ENCODE measurements at regions not wholly inside any gene's neighbourhood (a gene's known extent, or its start where the extent isn't known, plus 50 kb on each side); places are given as distances from the start of the nearest gene placed in this dataset.

- Histone ChIP-seq H3K27me3 (ENCODE audit: control insufficient read depth in 2 of 2, insufficient read depth in 2 of 2, low read length in 2 of 2) (no peaks in the 10 kb centered on the region), H3K9me3 (ENCODE audit: control insufficient read depth in 2 of 2, low read length in 2 of 2) (no peaks in the 10 kb centered on the region), H3K4me1 (ENCODE audit: control insufficient read depth in 2 of 2, insufficient read depth in 2 of 2, low read length in 2 of 2) (no peaks in the 10 kb centered on the region), H3K27ac (ENCODE audit: low read depth in 2 of 2, low read length in 2 of 2) (no peak overlapping the region), H3K9ac (ENCODE audit: low read depth in 1 of 2, low read length in 2 of 2) (no peak overlapping the region), H3K4me3 (ENCODE audit: low read length in 2 of 2) (no peak overlapping the region), H3K36me3 (ENCODE audit: control insufficient read depth in 2 of 2, insufficient read depth in 2 of 2, low read length in 2 of 2) (no peaks in the 10 kb centered on the region)
These were observed 738.8 kb upstream of the RBFOX1 start for GRCh38 chr16:6593799-6594198.

- H3K36me3 ChIP-seq (ENCODE audit: control insufficient read depth in 2 of 2, insufficient read depth in 2 of 2, low read length in 2 of 2) = no peaks in the 10 kb centered on the region
- no peak overlapping the region for H3K9ac ChIP-seq (ENCODE audit: low read depth in 1 of 2, low read length in 2 of 2)
- H3K4me1 ChIP-seq (ENCODE audit: control insufficient read depth in 2 of 2, insufficient read depth in 2 of 2, low read length in 2 of 2) = no peaks in the 10 kb centered on the region
- no peak overlapping the region for H3K4me3 ChIP-seq (ENCODE audit: low read length in 2 of 2)
- H3K27ac ChIP-seq (ENCODE audit: low read depth in 2 of 2, low read length in 2 of 2) = no peak overlapping the region
- no peaks in the 10 kb centered on the region for H3K9me3 ChIP-seq (ENCODE audit: control insufficient read depth in 2 of 2, low read length in 2 of 2)
- no peaks in the 10 kb centered on the region for H3K27me3 ChIP-seq (ENCODE audit: control insufficient read depth in 2 of 2, insufficient read depth in 2 of 2, low read length in 2 of 2)
These were observed 756.0 kb upstream of the RBFOX1 start for GRCh38 chr16:6576606-6577005.

GRCh38 chr16:6576113-6576512 lies 756.5 kb upstream of the RBFOX1 start:
- no peaks in the 10 kb centered on the region for H3K4me1 ChIP-seq (ENCODE audit: control insufficient read depth in 2 of 2, insufficient read depth in 2 of 2, low read length in 2 of 2)
- no peak overlapping the region for H3K4me3 ChIP-seq (ENCODE audit: low read length in 2 of 2)
- no peak overlapping the region for H3K27ac ChIP-seq (ENCODE audit: low read depth in 2 of 2, low read length in 2 of 2)
- H3K36me3 ChIP-seq (ENCODE audit: control insufficient read depth in 2 of 2, insufficient read depth in 2 of 2, low read length in 2 of 2) = no peaks in the 10 kb centered on the region
- H3K9ac ChIP-seq (ENCODE audit: low read depth in 1 of 2, low read length in 2 of 2) = no peak overlapping the region
- no peaks in the 10 kb centered on the region for H3K27me3 ChIP-seq (ENCODE audit: control insufficient read depth in 2 of 2, insufficient read depth in 2 of 2, low read length in 2 of 2)
- no peaks in the 10 kb centered on the region for H3K9me3 ChIP-seq (ENCODE audit: control insufficient read depth in 2 of 2, low read length in 2 of 2)

GRCh38 chr16:6574146-6574545 lies 758.5 kb upstream of the RBFOX1 start:
- Histone ChIP-seq H3K27me3 (ENCODE audit: control insufficient read depth in 2 of 2, insufficient read depth in 2 of 2, low read length in 2 of 2) (no peaks in the 10 kb centered on the region), H3K9ac (ENCODE audit: low read depth in 1 of 2, low read length in 2 of 2) (no peak overlapping the region), H3K36me3 (ENCODE audit: control insufficient read depth in 2 of 2, insufficient read depth in 2 of 2, low read length in 2 of 2) (no peaks in the 10 kb centered on the region), H3K4me1 (ENCODE audit: control insufficient read depth in 2 of 2, insufficient read depth in 2 of 2, low read length in 2 of 2) (no peaks in the 10 kb centered on the region), H3K4me3 (ENCODE audit: low read length in 2 of 2) (no peak overlapping the region), H3K9me3 (ENCODE audit: control insufficient read depth in 2 of 2, low read length in 2 of 2) (no peaks in the 10 kb centered on the region), H3K27ac (ENCODE audit: low read depth in 2 of 2, low read length in 2 of 2) (no peak overlapping the region)

- H3K9me3 ChIP-seq (ENCODE audit: control insufficient read depth in 2 of 2, low read length in 2 of 2) = no peaks in the 10 kb centered on the region
- H3K36me3 ChIP-seq (ENCODE audit: control insufficient read depth in 2 of 2, insufficient read depth in 2 of 2, low read length in 2 of 2) = no peaks in the 10 kb centered on the region
- no peak overlapping the region for H3K9ac ChIP-seq (ENCODE audit: low read depth in 1 of 2, low read length in 2 of 2)
- H3K4me1 ChIP-seq (ENCODE audit: control insufficient read depth in 2 of 2, insufficient read depth in 2 of 2, low read length in 2 of 2) = no peaks in the 10 kb centered on the region
- H3K27ac ChIP-seq (ENCODE audit: low read depth in 2 of 2, low read length in 2 of 2) = no peak overlapping the region
- no peaks in the 10 kb centered on the region for H3K27me3 ChIP-seq (ENCODE audit: control insufficient read depth in 2 of 2, insufficient read depth in 2 of 2, low read length in 2 of 2)
- no peak overlapping the region for H3K4me3 ChIP-seq (ENCODE audit: low read length in 2 of 2)
These were observed 759.1 kb upstream of the RBFOX1 start for GRCh38 chr16:6573577-6573976.

- Histone ChIP-seq H3K27ac (ENCODE audit: low read depth in 2 of 2, low read length in 2 of 2) (no peak overlapping the region), H3K4me1 (ENCODE audit: control insufficient read depth in 2 of 2, insufficient read depth in 2 of 2, low read length in 2 of 2) (no peaks in the 10 kb centered on the region), H3K36me3 (ENCODE audit: control insufficient read depth in 2 of 2, insufficient read depth in 2 of 2, low read length in 2 of 2) (no peaks in the 10 kb centered on the region), H3K9ac (ENCODE audit: low read depth in 1 of 2, low read length in 2 of 2) (no peak overlapping the region), H3K27me3 (ENCODE audit: control insufficient read depth in 2 of 2, insufficient read depth in 2 of 2, low read length in 2 of 2) (no peaks in the 10 kb centered on the region), H3K9me3 (ENCODE audit: control insufficient read depth in 2 of 2, low read length in 2 of 2) (no peaks in the 10 kb centered on the region), H3K4me3 (ENCODE audit: low read length in 2 of 2) (no peak overlapping the region)
These were observed 761.6 kb upstream of the RBFOX1 start for GRCh38 chr16:6571044-6571443.

GRCh38 chr16:6570530-6570929 lies 762.1 kb upstream of the RBFOX1 start:
- Histone ChIP-seq H3K4me3 (ENCODE audit: low read length in 2 of 2) (no peak overlapping the region), H3K36me3 (ENCODE audit: control insufficient read depth in 2 of 2, insufficient read depth in 2 of 2, low read length in 2 of 2) (no peaks in the 10 kb centered on the region), H3K9ac (ENCODE audit: low read depth in 1 of 2, low read length in 2 of 2) (no peak overlapping the region), H3K27me3 (ENCODE audit: control insufficient read depth in 2 of 2, insufficient read depth in 2 of 2, low read length in 2 of 2) (no peaks in the 10 kb centered on the region), H3K4me1 (ENCODE audit: control insufficient read depth in 2 of 2, insufficient read depth in 2 of 2, low read length in 2 of 2) (no peaks in the 10 kb centered on the region), H3K27ac (ENCODE audit: low read depth in 2 of 2, low read length in 2 of 2) (no peak overlapping the region), H3K9me3 (ENCODE audit: control insufficient read depth in 2 of 2, low read length in 2 of 2) (no peaks in the 10 kb centered on the region)

GRCh38 chr16:6562986-6563385 lies 769.7 kb upstream of the RBFOX1 start:
- Histone ChIP-seq H3K27me3 (ENCODE audit: control insufficient read depth in 2 of 2, insufficient read depth in 2 of 2, low read length in 2 of 2) (no peaks in the 10 kb centered on the region), H3K36me3 (ENCODE audit: control insufficient read depth in 2 of 2, insufficient read depth in 2 of 2, low read length in 2 of 2) (no peaks in the 10 kb centered on the region), H3K4me3 (ENCODE audit: low read length in 2 of 2) (no peak overlapping the region), H3K9ac (ENCODE audit: low read depth in 1 of 2, low read length in 2 of 2) (no peak overlapping the region), H3K9me3 (ENCODE audit: control insufficient read depth in 2 of 2, low read length in 2 of 2) (no peaks in the 10 kb centered on the region), H3K27ac (ENCODE audit: low read depth in 2 of 2, low read length in 2 of 2) (no peak overlapping the region), H3K4me1 (ENCODE audit: control insufficient read depth in 2 of 2, insufficient read depth in 2 of 2, low read length in 2 of 2) (no peaks in the 10 kb centered on the region)

GRCh38 chr16:6560306-6561100 lies 772.1 kb upstream of the RBFOX1 start:
- no peaks in the 10 kb centered on the region for H3K36me3 ChIP-seq (ENCODE audit: control insufficient read depth in 2 of 2, insufficient read depth in 2 of 2, low read length in 2 of 2)
- no peaks in the 10 kb centered on the region for H3K27me3 ChIP-seq (ENCODE audit: control insufficient read depth in 2 of 2, insufficient read depth in 2 of 2, low read length in 2 of 2)
- no peak overlapping the region for H3K27ac ChIP-seq (ENCODE audit: low read depth in 2 of 2, low read length in 2 of 2)

GRCh38 chr16:6558661-6559060 lies 774.0 kb upstream of the RBFOX1 start:
- no peaks in the 10 kb centered on the region for H3K27me3 ChIP-seq (ENCODE audit: control insufficient read depth in 2 of 2, insufficient read depth in 2 of 2, low read length in 2 of 2)
- H3K4me1 ChIP-seq (ENCODE audit: control insufficient read depth in 2 of 2, insufficient read depth in 2 of 2, low read length in 2 of 2) = no peaks in the 10 kb centered on the region
- H3K4me3 ChIP-seq (ENCODE audit: low read length in 2 of 2) = no peak overlapping the region
- no peaks in the 10 kb centered on the region for H3K36me3 ChIP-seq (ENCODE audit: control insufficient read depth in 2 of 2, insufficient read depth in 2 of 2, low read length in 2 of 2)
- H3K9me3 ChIP-seq (ENCODE audit: control insufficient read depth in 2 of 2, low read length in 2 of 2) = no peaks in the 10 kb centered on the region
- H3K27ac ChIP-seq (ENCODE audit: low read depth in 2 of 2, low read length in 2 of 2) = no peak overlapping the region
- H3K9ac ChIP-seq (ENCODE audit: low read depth in 1 of 2, low read length in 2 of 2) = no peak overlapping the region

More at GRCh38 chr16:6560306-6561100, 772.1 kb upstream of the RBFOX1 start:
- Histone ChIP-seq H3K9ac (ENCODE audit: low read depth in 1 of 2, low read length in 2 of 2) (no peak overlapping the region), H3K9me3 (ENCODE audit: control insufficient read depth in 2 of 2, low read length in 2 of 2) (no peaks in the 10 kb centered on the region), H3K4me1 (ENCODE audit: control insufficient read depth in 2 of 2, insufficient read depth in 2 of 2, low read length in 2 of 2) (no peaks in the 10 kb centered on the region), H3K4me3 (ENCODE audit: low read length in 2 of 2) (no peak overlapping the region)
